ENCODE measurements at regions not wholly inside any gene's neighbourhood (a gene's known extent, or its start where the extent isn't known, plus 50 kb on each side); places are given as distances from the start of the nearest gene placed in this dataset.

DNA sequence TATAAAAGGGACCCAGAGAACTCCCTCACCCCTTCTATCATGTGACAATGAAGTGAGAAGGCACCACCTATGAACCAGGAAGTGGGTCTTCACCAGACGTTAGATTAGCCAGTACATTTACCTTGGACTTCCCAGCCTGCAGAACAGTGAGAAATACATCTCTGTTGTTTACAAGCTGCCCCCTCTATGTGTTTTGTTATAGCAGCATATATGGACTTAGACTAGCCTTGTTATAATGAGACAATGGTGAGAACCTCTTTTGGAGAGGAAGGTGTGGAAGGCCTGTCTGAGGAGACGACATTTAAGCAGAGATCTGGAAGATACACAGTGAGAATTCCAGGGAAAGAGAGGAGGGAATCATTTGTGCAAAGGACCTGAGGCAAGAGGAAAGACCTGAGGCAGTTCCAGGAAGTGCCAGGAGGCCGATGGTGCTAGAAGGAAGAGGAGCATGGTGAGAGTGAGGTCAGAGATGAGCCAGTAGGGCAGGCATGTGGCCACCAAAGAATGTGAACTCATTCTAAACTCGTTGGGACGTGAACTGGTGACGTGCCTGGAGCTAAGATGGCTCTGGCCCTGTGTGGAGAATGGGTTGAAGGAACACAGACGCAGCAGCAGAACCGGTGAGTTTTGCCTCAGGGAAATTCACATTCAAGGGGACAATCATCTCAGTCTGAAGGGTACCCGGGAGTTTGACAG, 98.9 kb upstream of the IRF2BP2 start:
- TF ChIP-seq CTCF (IDR thresholded peaks at IDR 0.05), result no peak
- TF ChIP-seq POLR2A (IDR thresholded peaks at IDR 0.05), result no peak
